HG02642 (cell line): ENCODE measurements at regions not wholly inside any gene's neighbourhood (a gene's known extent, or its start where the extent isn't known, plus 50 kb on each side); places are given as distances from the start of the nearest gene placed in this dataset.
"Not testable (repeated sequence)": the region's sequence is repeated elsewhere in the genome, so short reads cannot be mapped to it uniquely, and the experiment has no call there.

Source experiments
- ATAC-seq: cut with Tn5 transposase; IDR thresholded peaks from one replicate; pipeline ENCODE4 v1.9.1; 2021; ENCODE audit warnings: mild to moderate bottlenecking; ENCODE audit not compliant: unreplicated experiment, poor library complexity

DNA sequence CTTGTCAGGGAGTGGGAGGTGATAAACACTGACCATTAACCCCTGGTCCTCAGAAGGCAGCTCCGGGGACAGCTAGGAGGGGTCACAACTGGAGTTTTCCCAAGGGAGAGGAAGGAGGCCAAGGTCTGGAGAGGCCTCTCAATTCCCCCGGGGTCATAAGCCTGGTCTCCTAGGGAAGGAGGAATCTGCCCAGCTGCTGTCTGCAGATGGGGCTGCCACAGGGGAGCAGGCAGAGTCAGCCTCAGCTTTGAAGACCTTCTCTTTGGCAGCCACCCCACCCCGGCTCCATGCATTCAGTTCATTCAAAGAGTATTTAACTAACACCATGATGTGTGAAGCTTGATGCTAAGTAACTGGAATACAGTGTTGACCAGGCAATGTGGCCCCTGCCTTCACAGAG is 74.6 kb upstream of the HSPA9 start:
- ATAC-seq: no peak

- ATAC-seq: no peak
Measured at GRCh38 chr5:138649316-138649720, 74.1 kb upstream of the HSPA9 start.

DNA sequence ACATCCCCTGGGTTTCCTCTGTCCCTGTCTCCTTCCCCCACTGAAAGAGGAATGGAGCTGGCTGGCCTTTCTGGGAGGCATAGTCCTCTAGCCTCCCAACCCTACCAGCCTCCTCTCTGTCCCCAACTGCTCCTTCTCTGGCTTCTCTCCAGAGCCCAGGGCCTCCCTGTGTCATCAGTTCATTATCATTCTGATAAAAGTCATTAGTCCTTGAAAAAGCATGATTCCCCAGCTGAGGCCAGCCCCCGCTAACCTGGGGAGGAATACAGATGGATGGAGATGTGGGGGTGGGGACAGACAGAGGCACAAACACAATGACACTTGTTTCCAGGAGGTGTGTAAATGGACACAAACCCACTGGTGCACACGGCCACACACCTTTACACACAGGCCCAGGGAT is 73.6 kb upstream of the HSPA9 start:
- ATAC-seq: no peak

DNA sequence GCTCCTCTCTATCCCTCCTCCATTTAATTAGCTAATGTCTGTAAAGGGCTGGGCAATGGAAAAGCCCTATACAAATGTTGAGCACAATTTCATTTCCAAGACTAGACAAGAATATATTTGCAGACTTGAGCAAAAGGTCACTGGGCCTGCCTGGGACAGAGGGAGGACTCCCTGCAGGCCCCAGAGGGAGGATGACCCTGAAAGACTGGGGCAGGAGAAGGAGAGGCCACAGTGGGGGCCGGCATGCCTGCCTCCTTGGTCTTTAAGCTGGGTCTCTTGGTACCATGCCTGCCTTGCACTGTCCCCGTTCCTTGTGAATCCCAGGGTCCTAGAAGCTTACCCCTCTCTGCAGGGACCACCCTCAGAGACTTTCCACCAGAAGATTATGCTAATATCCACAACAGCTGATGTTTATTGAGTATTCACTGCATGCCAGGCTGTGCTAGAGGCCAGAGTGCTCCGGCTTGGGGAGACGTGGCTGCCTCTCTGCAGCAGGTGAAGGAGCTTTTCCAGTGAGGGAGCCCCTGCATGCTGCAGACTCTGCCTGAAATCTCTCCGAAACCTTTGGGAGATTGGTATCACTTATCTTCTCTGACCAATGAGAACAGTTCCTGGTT is 72.7 kb upstream of the HSPA9 start:
- no peak for ATAC-seq

- no peak for ATAC-seq
Measured at GRCh38 chr5:138647261-138647788, 72.1 kb upstream of the HSPA9 start.

DNA sequence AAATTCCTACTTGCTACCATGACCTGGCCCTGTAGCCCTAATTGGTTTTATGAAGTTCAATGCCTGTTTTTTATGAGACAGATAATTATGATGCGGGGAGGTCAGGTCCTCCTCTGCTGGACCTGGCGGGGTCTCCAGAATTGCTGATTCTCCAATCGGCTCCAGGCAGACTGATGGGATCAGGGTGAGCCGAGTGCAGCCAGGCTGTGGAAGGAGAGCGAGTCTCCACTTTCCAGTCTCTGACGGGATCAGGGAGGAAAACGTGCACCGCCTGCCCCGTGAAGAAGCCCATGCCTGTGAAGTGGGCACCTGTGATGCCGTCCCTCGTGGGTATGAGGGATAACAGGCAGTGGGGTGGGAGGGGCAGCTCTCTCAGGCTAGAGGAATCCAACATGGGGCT is 71.5 kb upstream of the HSPA9 start:
- ATAC-seq: no peak

GRCh38 chr5:138645778-138646575 is 70.8 kb upstream of the HSPA9 start:
- no peak for ATAC-seq

GRCh38 chr5:138643040-138643791 is 68.0 kb upstream of the HSPA9 start:
- ATAC-seq: no peak

DNA sequence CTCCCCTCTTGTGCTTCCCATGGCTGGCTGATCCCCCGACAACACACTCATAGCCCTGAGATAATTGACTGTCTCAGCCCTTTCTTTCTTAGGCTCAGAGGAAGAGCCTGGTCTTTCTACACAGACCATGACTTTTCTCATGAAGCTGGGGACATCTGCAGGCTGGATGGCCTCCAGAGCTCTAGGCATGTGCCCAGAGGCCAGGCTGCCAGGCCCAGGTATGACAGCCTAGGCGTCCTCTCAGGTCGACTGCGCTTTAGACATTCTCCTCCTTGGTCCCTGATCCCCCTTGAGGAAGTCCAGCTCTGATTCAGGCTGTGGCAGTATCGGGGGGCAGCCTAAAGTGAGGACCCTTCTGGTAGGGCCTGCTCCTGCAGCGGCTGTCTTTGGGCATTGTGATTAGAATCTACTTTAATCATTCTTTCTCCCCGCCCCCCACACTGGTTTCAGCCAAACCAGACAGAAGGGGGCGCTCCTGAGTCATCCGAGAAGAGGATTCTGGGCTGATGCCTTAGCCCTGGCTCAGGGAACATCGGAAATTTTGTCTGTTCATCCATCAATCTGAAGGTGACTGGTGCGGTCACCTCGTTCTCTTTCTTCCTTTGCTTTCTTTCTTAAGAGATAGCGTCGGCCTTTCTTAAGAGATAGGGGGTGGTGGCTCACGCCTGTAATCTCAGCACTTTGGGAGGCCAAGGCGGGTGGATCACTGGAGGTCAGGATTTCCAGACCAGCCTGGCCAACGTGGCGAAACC is 66.5 kb upstream of the HSPA9 start:
- no peak for ATAC-seq

- ATAC-seq: no peak
Measured at GRCh38 chr5:138640646-138641254, 65.5 kb upstream of the HSPA9 start.

DNA sequence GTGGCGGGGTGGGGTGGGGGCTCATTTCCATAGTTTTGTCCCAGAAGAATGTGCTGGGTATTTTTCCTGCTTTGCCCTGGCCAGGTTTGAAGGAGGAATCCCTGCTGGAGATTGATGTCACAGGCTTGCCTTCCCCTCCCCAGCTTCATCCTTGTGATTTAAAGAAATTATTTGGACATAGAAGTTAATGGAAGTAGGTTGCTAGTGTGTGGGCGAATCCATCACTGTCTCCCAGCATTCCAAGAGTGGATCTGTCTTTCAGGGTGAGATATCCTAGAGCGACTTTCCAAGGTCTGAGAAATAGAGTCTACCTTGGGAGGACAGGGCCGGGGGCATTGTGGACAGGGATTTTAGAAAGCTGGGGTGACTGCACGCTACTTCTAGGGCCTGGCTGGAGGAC is 64.9 kb upstream of the HSPA9 start:
- ATAC-seq: no peak

DNA sequence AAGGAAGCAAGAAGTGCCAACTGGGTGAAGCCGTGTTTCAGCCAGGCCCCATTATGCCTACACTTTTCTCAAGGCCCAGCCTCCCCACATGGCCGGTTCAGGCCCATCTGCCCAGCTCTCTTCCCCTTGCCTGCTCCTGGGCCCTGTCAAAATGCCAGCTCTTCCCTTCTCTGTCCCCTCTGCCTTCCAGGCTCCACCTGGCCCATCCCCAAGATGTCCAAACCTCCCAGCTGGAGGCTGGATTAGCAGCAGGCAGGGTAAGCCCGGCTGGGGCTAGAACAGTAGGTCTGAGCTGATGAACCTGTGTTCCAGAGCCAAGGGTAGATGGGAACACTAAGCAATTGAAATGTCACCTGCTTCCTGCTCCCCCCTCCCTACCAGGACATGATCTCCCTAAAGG is 64.1 kb upstream of the HSPA9 start:
- ATAC-seq: no peak

GRCh38 chr5:138637256-138637655 is 62.1 kb upstream of the HSPA9 start:
- ATAC-seq: no peak

GRCh38 chr5:138636398-138636944 is 61.3 kb upstream of the HSPA9 start:
- ATAC-seq: no peak

DNA sequence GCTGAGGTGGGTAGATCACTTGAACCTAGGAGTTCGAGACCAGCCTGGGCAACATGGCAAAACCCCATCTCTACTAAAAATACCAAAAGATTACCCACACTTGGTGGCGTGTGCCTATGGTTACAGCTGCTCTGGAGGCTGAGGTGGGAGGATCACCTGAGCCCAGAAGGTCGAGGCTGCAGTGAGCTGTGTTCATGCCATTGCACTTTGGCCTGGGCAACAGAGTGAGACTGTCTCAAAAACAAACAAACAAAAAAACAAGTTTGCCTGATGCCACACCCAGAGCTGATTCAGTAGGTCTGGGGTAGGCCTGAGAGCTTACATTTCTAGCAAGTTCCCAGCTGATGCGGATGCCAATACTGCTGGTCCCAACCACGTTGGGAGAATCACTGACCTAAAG is 60.5 kb upstream of the HSPA9 start:
- ATAC-seq: no peak

GRCh38 chr5:138635265-138635664 is 60.1 kb upstream of the HSPA9 start:
- ATAC-seq: no peak

- not testable (repeated sequence) for ATAC-seq
Measured at GRCh38 chr5:138634804-138635203, 59.6 kb upstream of the HSPA9 start.

DNA sequence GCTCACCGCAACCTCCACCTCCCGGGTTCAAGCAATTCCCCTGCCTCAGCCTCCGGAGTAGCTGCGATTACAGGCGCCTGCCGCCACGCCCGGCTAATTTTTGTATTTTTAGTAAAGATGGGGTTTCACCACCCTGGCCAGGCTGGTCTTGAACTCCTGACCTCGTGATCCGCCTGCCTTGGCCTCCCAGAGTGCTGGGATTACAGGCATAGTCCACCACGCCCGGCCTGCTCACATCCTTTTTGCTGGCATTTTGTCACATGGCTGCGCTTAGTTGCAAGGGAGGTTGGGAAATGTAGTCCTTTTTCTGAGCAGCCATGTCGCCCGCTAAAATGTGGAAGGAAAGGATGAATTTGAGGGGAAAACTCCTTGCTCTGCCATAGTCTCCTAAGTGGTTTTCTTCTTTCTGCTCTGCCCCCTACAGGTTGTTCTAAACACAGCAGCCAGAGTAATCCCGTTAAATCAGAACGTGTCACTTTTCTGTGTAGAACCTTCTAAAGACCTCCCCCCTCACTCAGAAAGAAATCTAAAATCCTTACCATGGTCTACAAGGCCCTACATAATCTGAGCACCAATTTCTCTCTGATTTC is 57.8 kb upstream of the HSPA9 start:
- ATAC-seq: no peak
